K562 (cell line): ENCODE measurements at regions not wholly inside any gene's neighbourhood (a gene's known extent, or its start where the extent isn't known, plus 50 kb on each side); places are given as distances from the start of the nearest gene placed in this dataset.

Source experiments
- BDP1 ChIP-seq: IDR thresholded peaks from 3 replicates; pipeline ENCODE4 v1.6.1; 2011; ENCODE audit not compliant: insufficient read length, insufficient read depth
- BRD9 ChIP-seq: fragments of 450-650 bp; IDR thresholded peaks from 2 replicates; pipeline ENCODE4 v1.6.1; 2018; ENCODE audit warnings: low read depth; ENCODE audit not compliant: partially characterized antibody
- CBX1 ChIP-seq: sonication (generic); IDR thresholded peaks from 2 replicates; pipeline ENCODE4 v1.6.1; 2016; ENCODE audit warnings: antibody characterized with exemption, low read depth, mild to moderate bottlenecking
- DIDO1 ChIP-seq: fragments of 450-650 bp; IDR thresholded peaks from 2 replicates; pipeline ENCODE4 v1.6.1; 2016; ENCODE audit warnings: low read depth, missing biosample characterization, missing genetic modification characterization
- E2F6 ChIP-seq, 2 experiments: IDR thresholded peaks; 2 replicates each; pipeline ENCODE4 v1.6.1; 2011; ENCODE audit warnings: borderline replicate concordance in 1 of 2, control low read depth in 1 of 2, low read depth in 1 of 2, low read length in 1 of 2, mild to moderate bottlenecking in 1 of 2, mixed read lengths in 1 of 2, moderate library complexity in 1 of 2; ENCODE audit not compliant: insufficient read depth in 1 of 2, insufficient read length in 1 of 2, poor library complexity in 1 of 2, severe bottlenecking in 1 of 2; ENCODE audit errors: extremely low read depth in 1 of 2
- FOXA1 ChIP-seq: fragments of 450-650 bp; IDR thresholded peaks from 2 replicates; pipeline ENCODE4 v1.6.1; 2016; ENCODE audit warnings: mild to moderate bottlenecking, borderline replicate concordance
- MNT ChIP-seq, 2 experiments: fragments of 450-650 bp; conservative IDR thresholded peaks; 2 replicates each; pipeline ENCODE4 v1.6.1; 2017; ENCODE audit warnings: mild to moderate bottlenecking in 2 of 2, moderate library complexity in 2 of 2
- NCOA2 ChIP-seq, 2 experiments: fragments of 450-650 bp; IDR thresholded peaks; 2 replicates each; pipeline ENCODE4 v1.6.1; 2018; ENCODE audit warnings: mild to moderate bottlenecking in 2 of 2, moderate library complexity in 1 of 2; ENCODE audit not compliant: partially characterized antibody in 2 of 2
- NR2F6 ChIP-seq: fragments of 450-650 bp; formaldehyde crosslinking; IDR thresholded peaks from 2 replicates; pipeline ENCODE4 v1.4.0; 2020; ENCODE audit warnings: mild to moderate bottlenecking
- NUFIP1 ChIP-seq: fragments of 450-650 bp; IDR thresholded peaks from 2 replicates; pipeline ENCODE4 v1.6.1; 2018; ENCODE audit not compliant: partially characterized antibody
- PRDM10 ChIP-seq: fragments of 450-650 bp; IDR thresholded peaks from 2 replicates; pipeline ENCODE4 v1.6.1; 2018; ENCODE audit not compliant: partially characterized antibody
- ZBTB33 ChIP-seq: sonication (generic); formaldehyde crosslinking; IDR thresholded peaks from 2 replicates; pipeline ENCODE4 v1.8.1; 2023; ENCODE audit warnings: mild to moderate bottlenecking, missing genetic modification reagents
- ZFP30 ChIP-seq: fragments of 250-450 bp; sonication (Bioruptor Pico); IDR thresholded peaks from 2 replicates; pipeline ENCODE4 v1.8.0; 2022; ENCODE audit warnings: moderate library complexity, mild to moderate bottlenecking, inconsistent platforms, borderline replicate concordance
- ZNF175 ChIP-seq: fragments of 200-800 bp; sonication (Bioruptor generic); IDR thresholded peaks from 2 replicates; pipeline ENCODE4 v1.6.1; 2016; ENCODE audit warnings: low read depth, mild to moderate bottlenecking, missing genetic modification characterization, missing compliant biosample characterization
- ZNF212 ChIP-seq: fragments of 450-650 bp; formaldehyde crosslinking; IDR thresholded peaks from 2 replicates; pipeline ENCODE4 v1.4.0; 2020; ENCODE audit warnings: mild to moderate bottlenecking
- ZNF311 ChIP-seq: fragments of 250-450 bp; sonication (Bioruptor Pico); IDR thresholded peaks from 2 replicates; pipeline ENCODE4 v1.4.0; 2020; ENCODE audit warnings: mild to moderate bottlenecking, moderate library complexity
- ZNF512 ChIP-seq: IDR thresholded peaks from 2 replicates; pipeline ENCODE4 v1.6.1; 2016; ENCODE audit warnings: missing genetic modification characterization, missing compliant biosample characterization
- ZNF584 ChIP-seq: fragments of 200-800 bp; sonication (Bioruptor generic); IDR thresholded peaks from 2 replicates; pipeline ENCODE4 v1.6.1; 2016; ENCODE audit warnings: low read depth, mild to moderate bottlenecking, missing genetic modification characterization, missing compliant biosample characterization

- TF ChIP-seq ZNF512 (tag): no peak
- no peak for TF ChIP-seq NR2F6 (CRISPR knock-in tag)
- no peak for TF ChIP-seq ZBTB33 (CRISPR knock-in tag)
- peak; percentile 50; the same call in 1 of the 2 replicates for TF ChIP-seq ZNF311 (CRISPR knock-in tag)
- TF ChIP-seq PRDM10: no peak
- TF ChIP-seq ZFP30 (CRISPR knock-in tag): no peak
- TF ChIP-seq BRD9: no peak
- TF ChIP-seq NUFIP1: no peak
- no peak for TF ChIP-seq E2F6 (IDR thresholded peaks at IDR 0.05; ENCODE audit: borderline replicate concordance in 1 of 2, extremely low read depth in 1 of 2, insufficient read depth in 1 of 2, insufficient read length in 1 of 2, low read depth in 1 of 2, low read length in 1 of 2, poor library complexity in 1 of 2, severe bottlenecking in 1 of 2)
- no peak for TF ChIP-seq DIDO1 (tag)
- no peak for TF ChIP-seq NCOA2 (IDR thresholded peaks at IDR 0.05; ENCODE audit: partially characterized antibody in 2 of 2)
- no peak for TF ChIP-seq MNT (conservative IDR thresholded peaks at IDR 0.05)
- no peak for TF ChIP-seq CBX1
- TF ChIP-seq FOXA1: no peak
- TF ChIP-seq ZNF584 (CRISPR knock-in tag): peak; percentile 59; the same call in 1 of the 2 replicates
- no peak for TF ChIP-seq BDP1
- TF ChIP-seq ZNF175 (CRISPR knock-in tag): peak; percentile 87
- no peak for TF ChIP-seq ZNF212
Measured at GRCh38 chr3:171977860-171978259, 61.5 kb upstream of the FNDC3B start (continued).
